A673 (cell line): ENCODE measurements at regions not wholly inside any gene's neighbourhood (a gene's known extent, or its start where the extent isn't known, plus 50 kb on each side); places are given as distances from the start of the nearest gene placed in this dataset.

ENCODE experiments used
- BruUV-seq: library from RNA; stranded (reverse); fragments of 400-500 nt; replicated peaks from 2 replicates; lab custom pipeline; 2021; lab: Mats Ljungman, UMichigan
- CTCF ChIA-PET: fragments of 300-600 bp; sonication (Branson Sonifier 250); formaldehyde crosslinking; loops from one replicate; lab custom pipeline; 2022; ENCODE audit warnings: antibody characterized with exemption; lab: Charles Lee
- POLR2A ChIA-PET: fragments of 300-600 bp; sonication (Branson Sonifier 250); formaldehyde crosslinking; loops from one replicate; lab custom pipeline; 2022; ENCODE audit warnings: antibody characterized with exemption; ENCODE audit not compliant: low non-redundant PET; lab: Charles Lee
- DNase-seq: peaks from one replicate; pipeline ENCODE4 v3.0.0-alpha.2; 2015; ENCODE audit warnings: low spot score
- H3K27ac ChIP-seq: fragments of 200-600 bp; sonication (generic); 2 replicates; pipeline ENCODE4 v1.5.1; 2016; ENCODE audit warnings: mixed run types, low read depth, mild to moderate bottlenecking, mixed read lengths, antibody characterized with exemption, low read length; ENCODE audit not compliant: poor library complexity, severe bottlenecking
- H3K27me3 ChIP-seq: fragments of 200-600 bp; sonication (generic); replicated peaks from 2 replicates; pipeline ENCODE4 v1.6.1; 2017; ENCODE audit warnings: mixed run types, low read depth, mild to moderate bottlenecking, mixed read lengths, antibody characterized with exemption, low read length; ENCODE audit not compliant: insufficient read depth, poor library complexity
- H3K36me3 ChIP-seq: fragments of 200-600 bp; sonication (generic); 2 replicates; pipeline ENCODE4 v1.6.1; 2016; ENCODE audit warnings: mixed run types, mild to moderate bottlenecking, mixed read lengths, antibody characterized with exemption, low read length; ENCODE audit not compliant: insufficient read depth, poor library complexity, severe bottlenecking
- H3K4me1 ChIP-seq: fragments of 200-600 bp; sonication (generic); 2 replicates; pipeline ENCODE4 v1.6.1; 2017; ENCODE audit warnings: mixed run types, mild to moderate bottlenecking, mixed read lengths, antibody characterized with exemption, low read length; ENCODE audit not compliant: insufficient read depth, poor library complexity, severe bottlenecking
- H3K4me3 ChIP-seq: fragments of 200-600 bp; sonication (generic); 2 replicates; pipeline ENCODE4 v1.5.1; 2016; ENCODE audit warnings: low read depth, mixed run types, mild to moderate bottlenecking, mixed read lengths, low read length; ENCODE audit not compliant: poor library complexity, severe bottlenecking
- H3K9me3 ChIP-seq: fragments of 200-600 bp; sonication (generic); 2 replicates; pipeline ENCODE4 v1.6.1; 2016; ENCODE audit warnings: mixed run types, low read depth, mild to moderate bottlenecking, mixed read lengths, antibody characterized with exemption, low read length; ENCODE audit not compliant: poor library complexity, severe bottlenecking
- CTCF ChIP-seq: fragments of 300-800, 200-600 bp; sonication (generic); conservative IDR thresholded peaks from 2 replicates; pipeline ENCODE4 v1.5.1; 2017; ENCODE audit warnings: low read depth, mild to moderate bottlenecking, antibody characterized with exemption, low read length, moderate library complexity, mixed read lengths
- EZH2 ChIP-seq: fragments of 200-600 bp; sonication (generic); IDR thresholded peaks from 2 replicates; pipeline ENCODE4 v1.6.1; 2017; ENCODE audit warnings: borderline replicate concordance, low read depth, mild to moderate bottlenecking, mixed read lengths, antibody characterized with exemption, low read length; ENCODE audit not compliant: poor library complexity, severe bottlenecking
- intact Hi-C: fragments of 100-400 bp; cut with micrococcal nuclease; formaldehyde crosslinking; loops from one replicate; pipeline ENCODE4 v1.10.0; 2022; ENCODE audit not compliant: unreplicated experiment

- no peak for DNase-seq
- H3K36me3 ChIP-seq: no peaks in the 10 kb centered on the region
- intact Hi-C loops: no loop called here
- peaks cover 1% of the 10 kb centered on the region for H3K27me3 ChIP-seq
- H3K4me3 ChIP-seq: no peak overlapping the region
- POLR2A ChIA-PET: no interaction called here
- TF ChIP-seq EZH2 (no peak), CTCF (no peak)
- H3K27ac ChIP-seq: no peak overlapping the region
- CTCF ChIA-PET: no interaction called here
- H3K9me3 ChIP-seq: no peaks in the 10 kb centered on the region
- no peaks in the 10 kb centered on the region for H3K4me1 ChIP-seq
- BruUV-seq: no TSS peak
These were observed 1361.2 kb downstream of the CDH8 start for GRCh38 chr16:60675022-60675421.

GRCh38 chr16:60674241-60674640 lies 1362.0 kb downstream of the CDH8 start:
- no peak for DNase-seq
- CTCF ChIA-PET: interaction anchor here (0.6 kb wide), 1 partner anchor 140 kb away, joined by 3 read pairs; no protein-coding TSS in a partner anchor

GRCh38 chr16:60655514-60656153 lies 1380.6 kb downstream of the CDH8 start:
- DNase-seq: no peak
- H3K4me3 ChIP-seq: no peak overlapping the region
- H3K4me1 ChIP-seq: no peaks in the 10 kb centered on the region
- H3K27ac ChIP-seq: no peak overlapping the region
- TF ChIP-seq EZH2 (no peak), CTCF (no peak)
- no peaks in the 10 kb centered on the region for H3K9me3 ChIP-seq
- POLR2A ChIA-PET: no interaction called here
- no TSS peak for BruUV-seq
- CTCF ChIA-PET: no interaction called here
- H3K36me3 ChIP-seq: no peaks in the 10 kb centered on the region
- intact Hi-C loops: no loop called here
- no peaks in the 10 kb centered on the region for H3K27me3 ChIP-seq

More at GRCh38 chr16:60674241-60674640, 1362.0 kb downstream of the CDH8 start:
- no peak overlapping the region for H3K4me3 ChIP-seq
- intact Hi-C loops: no loop called here
- no peaks in the 10 kb centered on the region for H3K4me1 ChIP-seq
- peaks cover 6% of the 10 kb centered on the region for H3K27me3 ChIP-seq
- no peaks in the 10 kb centered on the region for H3K9me3 ChIP-seq
- POLR2A ChIA-PET: no interaction called here
- TF ChIP-seq EZH2 (no peak), CTCF (no peak)
- no peak overlapping the region for H3K27ac ChIP-seq
- H3K36me3 ChIP-seq: no peaks in the 10 kb centered on the region
- no TSS peak for BruUV-seq
